ENCODE measurements at regions not wholly inside any gene's neighbourhood (a gene's known extent, or its start where the extent isn't known, plus 50 kb on each side); places are given as distances from the start of the nearest gene placed in this dataset.

DNA sequence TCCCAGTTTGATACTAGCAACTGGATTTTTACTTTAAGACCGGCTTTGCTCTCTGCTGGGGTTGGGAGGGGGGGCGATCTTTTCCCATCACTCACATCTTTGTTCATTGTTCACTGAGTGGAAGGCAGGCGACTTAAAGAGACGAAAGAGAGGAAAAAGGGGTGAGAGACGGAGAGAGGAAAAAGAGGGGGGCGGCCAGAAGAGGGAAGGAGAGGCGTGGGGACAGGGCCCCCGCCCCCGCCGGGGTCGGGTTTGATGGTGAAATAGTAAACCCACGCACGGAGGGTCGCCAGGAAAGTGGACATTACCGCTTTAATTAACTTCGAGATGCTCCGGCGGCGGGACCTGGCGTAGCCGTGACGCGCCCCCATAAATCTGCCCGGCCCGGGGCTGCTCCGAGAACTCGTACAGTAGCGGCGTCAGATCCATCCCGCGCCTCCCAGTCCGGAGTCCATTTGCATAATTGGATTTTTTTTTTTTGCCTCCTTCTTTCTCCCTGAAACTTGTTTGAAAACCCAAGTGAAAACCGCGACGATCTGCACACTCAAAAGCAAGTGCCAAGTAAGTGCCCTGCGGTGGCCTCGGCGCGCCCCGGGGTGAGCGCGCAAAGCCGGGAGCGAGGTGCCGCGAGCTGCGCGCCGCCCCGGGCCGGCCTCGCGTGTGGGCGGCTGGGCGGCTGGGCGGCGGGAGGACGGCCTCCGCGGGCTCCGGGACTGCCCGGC is 143.9 kb upstream of the ZNF536 start:
- TF ChIP-seq, protein P1, sequence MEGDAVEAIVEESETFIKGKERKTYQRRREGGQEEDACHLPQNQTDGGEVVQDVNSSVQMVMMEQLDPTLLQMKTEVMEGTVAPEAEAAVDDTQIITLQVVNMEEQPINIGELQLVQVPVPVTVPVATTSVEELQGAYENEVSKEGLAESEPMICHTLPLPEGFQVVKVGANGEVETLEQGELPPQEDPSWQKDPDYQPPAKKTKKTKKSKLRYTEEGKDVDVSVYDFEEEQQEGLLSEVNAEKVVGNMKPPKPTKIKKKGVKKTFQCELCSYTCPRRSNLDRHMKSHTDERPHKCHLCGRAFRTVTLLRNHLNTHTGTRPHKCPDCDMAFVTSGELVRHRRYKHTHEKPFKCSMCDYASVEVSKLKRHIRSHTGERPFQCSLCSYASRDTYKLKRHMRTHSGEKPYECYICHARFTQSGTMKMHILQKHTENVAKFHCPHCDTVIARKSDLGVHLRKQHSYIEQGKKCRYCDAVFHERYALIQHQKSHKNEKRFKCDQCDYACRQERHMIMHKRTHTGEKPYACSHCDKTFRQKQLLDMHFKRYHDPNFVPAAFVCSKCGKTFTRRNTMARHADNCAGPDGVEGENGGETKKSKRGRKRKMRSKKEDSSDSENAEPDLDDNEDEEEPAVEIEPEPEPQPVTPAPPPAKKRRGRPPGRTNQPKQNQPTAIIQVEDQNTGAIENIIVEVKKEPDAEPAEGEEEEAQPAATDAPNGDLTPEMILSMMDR (IDR thresholded peaks at IDR 0.05; ENCODE audit: low read depth, low read length, poor library complexity, severe bottlenecking) = no peak
- TF ChIP-seq EZH2phosphoT487 (IDR thresholded peaks at IDR 0.05; ENCODE audit: borderline replicate concordance, low read length) = no peak

All from DOHH2 (cell line).